Non-pigmented ciliary epithelial cell (primary cell): ENCODE measurements at regions not wholly inside any gene's neighbourhood (a gene's known extent, or its start where the extent isn't known, plus 50 kb on each side); places are given as distances from the start of the nearest gene placed in this dataset.

Experiments
- DNase-seq: peaks from one replicate; pipeline ENCODE4 v3.0.0-alpha.2; 2010; ENCODE audit warnings: low read depth

- DNase-seq: no peak
These were observed 117.8 kb downstream of the FOXA2 start for GRCh38 chr20:22466447-22467171.

- no peak for DNase-seq
These were observed 118.5 kb downstream of the FOXA2 start for GRCh38 chr20:22465622-22466446.

- no peak for DNase-seq
These were observed 119.9 kb downstream of the FOXA2 start for GRCh38 chr20:22464312-22465003.

GRCh38 chr20:22462975-22463914 is 121.1 kb downstream of the FOXA2 start:
- DNase-seq: no peak

GRCh38 chr20:22460803-22461202 is 123.6 kb downstream of the FOXA2 start:
- no peak for DNase-seq

GRCh38 chr20:22460231-22460630 is 124.1 kb downstream of the FOXA2 start:
- DNase-seq: no peak

- no peak for DNase-seq
These were observed 124.6 kb downstream of the FOXA2 start for GRCh38 chr20:22459754-22460153.

GRCh38 chr20:22456109-22456508 is 128.3 kb downstream of the FOXA2 start:
- no peak for DNase-seq

GRCh38 chr20:22455259-22455658 is 129.1 kb downstream of the FOXA2 start:
- no peak for DNase-seq

GRCh38 chr20:22453244-22454080 is 130.9 kb downstream of the FOXA2 start:
- DNase-seq: no peak

GRCh38 chr20:22452442-22453011 is 131.8 kb downstream of the FOXA2 start:
- no peak for DNase-seq

- no peak for DNase-seq
These were observed 133.8 kb downstream of the FOXA2 start for GRCh38 chr20:22450537-22450936.

- DNase-seq: no peak
These were observed 135.0 kb downstream of the FOXA2 start for GRCh38 chr20:22449188-22449973.

- no peak for DNase-seq
These were observed 137.0 kb downstream of the FOXA2 start for GRCh38 chr20:22447447-22447778.

- no peak for DNase-seq
These were observed 137.5 kb downstream of the FOXA2 start for GRCh38 chr20:22446613-22447446.

- no peak for DNase-seq
These were observed 142.1 kb downstream of the FOXA2 start for GRCh38 chr20:22442318-22442717.

- DNase-seq: no peak
These were observed 145.4 kb downstream of the FOXA2 start for GRCh38 chr20:22438926-22439325.

GRCh38 chr20:22438346-22438745 is 146.0 kb downstream of the FOXA2 start:
- DNase-seq: no peak

GRCh38 chr20:22437354-22437753 is 147.0 kb downstream of the FOXA2 start:
- DNase-seq: no peak
